ENCODE measurements at regions not wholly inside any gene's neighbourhood (a gene's known extent, or its start where the extent isn't known, plus 50 kb on each side); places are given as distances from the start of the nearest gene placed in this dataset.

GRCh38 chr2:120884472-120885290 is 149.0 kb downstream of the GLI2 start:
- FAIRE-seq, result no peak

- no peak for FAIRE-seq
Measured at GRCh38 chr2:120885321-120885720, 149.7 kb downstream of the GLI2 start.

GRCh38 chr2:120885749-120886148 is 150.1 kb downstream of the GLI2 start:
- no peak for FAIRE-seq

GRCh38 chr2:120886534-120887319 is 151.1 kb downstream of the GLI2 start:
- FAIRE-seq, result no peak

GRCh38 chr2:120887320-120887697 is 151.6 kb downstream of the GLI2 start:
- FAIRE-seq, result no peak

- FAIRE-seq, result no peak
Measured at GRCh38 chr2:120887741-120888231, 152.1 kb downstream of the GLI2 start.

- no peak for FAIRE-seq
Measured at GRCh38 chr2:120888851-120889250, 153.2 kb downstream of the GLI2 start.

- FAIRE-seq, result no peak
Measured at GRCh38 chr2:120889936-120890335, 154.3 kb downstream of the GLI2 start.

- FAIRE-seq, result no peak
Measured at GRCh38 chr2:120890566-120891360, 155.1 kb downstream of the GLI2 start.

GRCh38 chr2:120892271-120892966 is 156.8 kb downstream of the GLI2 start:
- FAIRE-seq, result no peak

- no peak for FAIRE-seq
Measured at GRCh38 chr2:120892967-120893667, 157.4 kb downstream of the GLI2 start.

GRCh38 chr2:120893811-120894584 is 158.3 kb downstream of the GLI2 start:
- FAIRE-seq, result no peak

GRCh38 chr2:120894966-120895365 is 159.3 kb downstream of the GLI2 start:
- no peak for FAIRE-seq

GRCh38 chr2:120896126-120896525 is 160.5 kb downstream of the GLI2 start:
- no peak for FAIRE-seq

GRCh38 chr2:120896901-120897300 is 161.2 kb downstream of the GLI2 start:
- no peak for FAIRE-seq

GRCh38 chr2:120897399-120897798 is 161.7 kb downstream of the GLI2 start:
- no peak for FAIRE-seq

GRCh38 chr2:120898496-120898895 is 162.8 kb downstream of the GLI2 start:
- no peak for FAIRE-seq

GRCh38 chr2:120898961-120899750 is 163.5 kb downstream of the GLI2 start:
- FAIRE-seq, result no peak

- no peak for FAIRE-seq
Measured at GRCh38 chr2:120899771-120900170, 164.1 kb downstream of the GLI2 start.

- FAIRE-seq, result no peak
Measured at GRCh38 chr2:120901201-120901600, 165.5 kb downstream of the GLI2 start.
